ENCODE measurements at regions not wholly inside any gene's neighbourhood (a gene's known extent, or its start where the extent isn't known, plus 50 kb on each side); places are given as distances from the start of the nearest gene placed in this dataset.
A peak's percentile ranks its signal among the peaks of the same experiment; 100 is the strongest.

GRCh38 chr3:176697284-176697889 is 499.9 kb downstream of the TBL1XR1 start:
- no peak for DNase-seq

GRCh38 chr3:176696816-176697215 is 500.5 kb downstream of the TBL1XR1 start:
- no peak for DNase-seq

GRCh38 chr3:176692966-176693785 is 504.1 kb downstream of the TBL1XR1 start:
- DNase-seq, result peak; percentile 32

DNA sequence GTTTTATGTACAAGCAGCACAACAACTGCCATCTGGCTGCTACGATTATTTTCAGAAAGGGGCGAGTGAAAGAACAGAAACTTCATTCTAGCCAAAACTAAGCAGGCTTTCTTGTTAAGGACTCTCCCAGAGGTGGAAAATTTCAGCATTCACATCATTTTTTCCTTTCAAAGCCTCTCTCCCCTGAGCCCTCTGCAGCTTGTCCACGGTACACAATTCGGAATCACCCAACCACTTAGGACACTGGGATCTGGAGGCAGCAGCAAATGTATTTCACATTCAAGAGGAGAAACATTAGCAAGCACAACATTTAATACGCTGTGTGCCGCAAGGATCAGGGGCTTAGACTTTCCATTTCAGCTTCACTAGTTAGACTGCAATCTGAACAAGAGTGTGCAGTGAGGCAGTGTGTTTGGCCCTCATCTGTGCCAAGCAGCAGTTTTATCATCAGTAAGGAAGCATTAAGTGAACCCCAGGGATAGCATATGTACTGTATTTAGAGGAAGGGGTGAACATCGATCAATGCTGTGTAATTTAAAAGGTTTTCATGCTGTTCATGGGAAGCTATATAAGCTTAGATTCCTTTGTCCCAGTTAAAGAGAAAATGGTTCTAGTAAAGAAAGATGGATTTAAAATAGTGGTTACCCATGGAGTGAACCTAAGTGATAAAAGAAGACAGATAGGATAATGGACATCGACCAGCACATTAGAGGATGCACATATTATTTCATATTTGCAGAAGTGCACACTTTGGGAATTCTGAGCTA is 504.9 kb downstream of the TBL1XR1 start:
- peak; percentile 43 for DNase-seq

DNA sequence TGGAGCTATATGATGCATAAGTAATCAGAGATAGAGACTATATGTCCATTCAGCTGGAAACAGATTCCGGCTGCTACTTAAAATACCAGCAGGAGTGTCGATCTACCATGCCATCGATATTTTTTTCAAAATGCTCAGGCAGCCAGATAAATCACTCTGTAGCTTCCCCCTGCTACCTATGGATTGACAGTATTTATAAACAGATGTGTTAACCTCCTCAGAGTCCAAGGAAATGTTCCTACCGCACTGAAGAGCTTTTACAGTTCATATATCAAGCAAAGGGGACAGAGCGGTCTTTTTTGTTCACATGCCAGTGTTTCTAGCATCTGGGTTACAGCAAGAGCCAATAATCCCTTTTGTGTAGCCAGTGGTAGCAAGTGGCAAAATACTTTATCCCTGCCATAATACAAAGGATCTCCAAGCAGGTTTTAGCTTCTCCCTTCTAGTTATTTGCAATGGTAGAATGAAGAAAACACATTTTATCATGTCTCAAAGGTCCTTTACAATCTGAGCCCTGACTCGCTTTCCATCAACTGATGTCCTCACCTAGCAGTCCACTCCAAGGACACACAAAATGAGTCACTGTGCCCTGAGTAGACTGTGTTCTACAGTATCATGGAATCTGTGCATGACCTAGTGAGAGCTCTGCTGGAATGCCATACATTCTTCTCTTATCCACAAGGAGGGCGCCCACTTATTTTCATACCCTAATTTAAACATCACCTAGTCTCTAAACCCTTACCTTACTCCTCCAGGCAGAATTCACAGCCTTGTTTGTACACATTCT is 507.0 kb downstream of the TBL1XR1 start:
- DNase-seq, result no peak

- DNase-seq, result no peak
Observed at GRCh38 chr3:176687754-176688153, 509.5 kb downstream of the TBL1XR1 start.

DNA sequence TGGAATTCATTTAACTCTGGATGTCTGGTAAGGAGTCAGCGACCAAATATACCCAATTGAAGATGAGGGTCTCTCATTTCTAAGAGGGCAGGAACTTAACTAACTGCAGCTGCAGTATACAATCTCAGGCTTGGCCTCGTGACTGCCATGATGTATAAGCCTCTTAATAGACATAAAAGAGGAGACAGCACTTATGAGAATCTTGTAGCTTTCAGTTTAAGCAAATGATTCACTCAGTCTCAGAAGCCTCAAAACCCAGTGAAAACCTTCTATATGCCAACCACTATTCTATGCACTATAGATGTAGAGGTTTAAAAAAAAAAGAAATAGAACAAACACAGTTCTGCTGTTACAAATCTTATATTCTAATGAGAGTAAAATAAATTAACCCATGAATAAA is 513.9 kb downstream of the TBL1XR1 start:
- DNase-seq, result no peak

- no peak for DNase-seq
Observed at GRCh38 chr3:176663837-176664831, 533.1 kb downstream of the TBL1XR1 start.

- no peak for DNase-seq
Observed at GRCh38 chr3:176663387-176663786, 533.9 kb downstream of the TBL1XR1 start.

- no peak for DNase-seq
Observed at GRCh38 chr3:176661432-176661964, 535.8 kb downstream of the TBL1XR1 start.

- DNase-seq, result no peak
Observed at GRCh38 chr3:176655404-176656094, 541.7 kb downstream of the TBL1XR1 start.

- DNase-seq, result no peak
Observed at GRCh38 chr3:176651622-176652021, 545.7 kb downstream of the TBL1XR1 start.

- no peak for DNase-seq
Observed at GRCh38 chr3:176650478-176650877, 546.8 kb downstream of the TBL1XR1 start.

GRCh38 chr3:176647987-176648386 is 549.3 kb downstream of the TBL1XR1 start:
- DNase-seq, result no peak

DNA sequence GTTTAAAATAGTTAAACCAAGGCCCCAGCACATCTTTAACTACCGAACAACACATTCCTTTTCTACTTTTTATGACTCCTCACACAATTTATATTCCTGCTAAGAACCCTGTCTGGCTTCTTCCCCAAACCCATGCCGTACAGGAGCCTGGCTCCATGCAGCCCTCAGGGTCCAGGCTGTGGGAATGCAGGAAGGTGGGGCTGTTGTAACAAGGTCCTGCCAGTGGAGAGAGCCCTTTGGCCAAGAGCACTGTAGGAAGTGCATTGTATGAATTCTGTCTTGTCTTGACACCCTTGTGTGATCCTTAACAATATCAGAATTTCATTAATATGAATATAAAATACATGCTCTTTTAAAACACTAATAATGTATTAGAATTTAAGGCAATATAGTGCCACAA is 563.8 kb downstream of the TBL1XR1 start:
- no peak for DNase-seq

DNA sequence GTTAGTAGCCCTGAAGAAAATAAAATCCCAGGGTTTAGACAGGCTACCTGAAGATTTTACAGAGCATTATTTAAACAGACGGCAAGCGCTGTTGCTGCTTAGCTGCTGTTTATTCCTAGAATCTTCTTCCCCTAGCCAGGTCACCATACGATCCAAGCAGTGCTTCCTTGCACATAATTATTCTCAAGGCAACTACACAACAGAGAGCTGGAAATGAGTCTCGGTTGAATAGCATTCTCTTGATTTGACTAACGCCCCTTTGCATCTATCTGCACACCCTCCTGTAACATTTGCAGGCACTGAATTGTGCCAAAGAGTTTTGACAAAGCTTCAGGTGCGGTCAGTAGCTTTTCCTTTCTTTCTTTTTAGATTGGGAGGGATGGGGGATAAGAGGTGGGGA is 564.4 kb downstream of the TBL1XR1 start:
- DNase-seq, result no peak

DNA sequence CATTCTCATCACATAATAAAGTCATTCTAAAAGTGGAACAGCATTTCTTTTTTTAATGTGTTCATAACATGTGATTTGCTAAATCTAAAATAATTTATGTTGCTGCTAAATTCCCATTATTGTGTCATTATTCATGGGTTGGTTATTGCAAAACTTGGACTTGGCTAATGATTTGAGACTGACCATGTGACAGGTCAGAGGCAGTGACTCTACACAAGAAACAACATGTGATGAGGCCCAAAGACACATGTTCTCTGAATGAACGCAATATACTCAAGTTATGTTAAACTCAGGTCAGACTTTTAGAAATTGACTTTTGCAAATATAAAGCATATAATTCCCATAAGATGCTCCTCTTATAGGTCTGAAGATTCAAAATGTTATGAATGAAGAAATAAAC is 566.1 kb downstream of the TBL1XR1 start:
- no peak for DNase-seq

- no peak for DNase-seq
Observed at GRCh38 chr3:176628101-176628639, 569.1 kb downstream of the TBL1XR1 start.

- no peak for DNase-seq
Observed at GRCh38 chr3:176623468-176624150, 573.7 kb downstream of the TBL1XR1 start.

- DNase-seq, result no peak
Observed at GRCh38 chr3:176619833-176620232, 577.4 kb downstream of the TBL1XR1 start.
